Amygdala (tissue), 56 donors: ENCODE measurements at regions not wholly inside any gene's neighbourhood (a gene's known extent, or its start where the extent isn't known, plus 50 kb on each side); places are given as distances from the start of the nearest gene placed in this dataset.

Experiments
- DNase-seq, 56 donors: peaks; one replicate each; lab custom pipeline; 2025; lab: John Stamatoyannopoulos, UW

GRCh38 chr1:30286241-30286987, 437.0 kb downstream of the MATN1 start:
- DNase-seq, result no peak

DNA sequence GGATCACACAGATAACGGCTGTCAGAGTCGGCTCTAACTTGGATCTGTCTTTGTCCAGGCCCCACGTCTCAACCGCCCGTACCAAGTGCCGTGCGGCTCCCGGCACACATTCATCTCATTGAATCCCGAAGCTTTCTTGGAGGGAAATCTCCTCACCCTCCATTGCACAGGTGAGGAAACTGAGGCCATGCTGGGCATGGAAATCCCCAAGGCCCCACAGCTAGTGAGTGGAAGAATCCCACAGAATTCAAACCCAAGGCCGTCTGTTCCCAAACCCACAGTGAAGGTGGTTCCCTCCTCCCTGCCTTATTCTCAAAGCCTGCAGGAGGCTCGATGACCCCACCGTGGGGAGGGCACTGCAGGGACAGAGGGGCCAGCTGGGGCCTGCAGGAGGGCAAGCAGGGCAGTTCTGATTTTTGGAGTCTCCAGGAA, 437.9 kb downstream of the MATN1 start:
- no peak for DNase-seq

DNA sequence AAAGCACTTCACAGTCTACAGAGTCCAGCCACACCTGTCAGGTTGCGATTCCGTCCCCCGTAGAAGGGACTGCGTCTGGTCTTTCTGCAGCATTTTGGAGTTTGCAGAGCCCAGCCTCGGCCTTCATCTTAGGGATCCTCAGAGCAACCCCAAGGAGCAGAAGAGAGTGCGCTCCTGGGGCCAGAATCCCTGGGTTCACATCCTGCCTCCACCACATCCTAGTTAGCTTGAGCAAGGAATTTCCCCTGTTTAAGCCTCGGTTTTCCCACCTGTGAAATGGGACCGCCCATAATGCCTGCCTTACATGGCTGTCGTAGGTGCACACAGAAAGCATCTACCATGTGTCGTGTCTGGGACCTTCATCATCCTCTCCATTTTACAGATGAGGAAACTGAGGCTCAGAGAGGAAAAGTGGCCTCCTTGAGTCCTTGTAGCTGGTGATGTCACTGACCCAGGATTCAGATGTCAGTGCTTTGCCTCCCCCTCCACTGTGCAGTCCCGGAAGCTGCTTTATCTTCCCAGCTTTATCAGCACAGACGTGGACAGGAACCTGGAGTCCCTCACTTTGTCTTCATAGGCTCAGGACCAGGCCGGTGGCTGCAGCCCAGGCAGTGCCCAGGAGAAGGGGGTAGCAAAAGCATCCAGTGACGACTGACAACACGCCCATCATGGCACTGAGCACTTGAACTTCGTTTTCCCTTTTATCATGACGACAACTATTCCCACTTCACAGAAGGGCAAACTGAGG, 438.5 kb downstream of the MATN1 start:
- no peak for DNase-seq

GRCh38 chr1:30284226-30284625, 439.2 kb downstream of the MATN1 start:
- no peak for DNase-seq

- DNase-seq, result no peak
These were observed 440.0 kb downstream of the MATN1 start for GRCh38 chr1:30283199-30283962.

DNA sequence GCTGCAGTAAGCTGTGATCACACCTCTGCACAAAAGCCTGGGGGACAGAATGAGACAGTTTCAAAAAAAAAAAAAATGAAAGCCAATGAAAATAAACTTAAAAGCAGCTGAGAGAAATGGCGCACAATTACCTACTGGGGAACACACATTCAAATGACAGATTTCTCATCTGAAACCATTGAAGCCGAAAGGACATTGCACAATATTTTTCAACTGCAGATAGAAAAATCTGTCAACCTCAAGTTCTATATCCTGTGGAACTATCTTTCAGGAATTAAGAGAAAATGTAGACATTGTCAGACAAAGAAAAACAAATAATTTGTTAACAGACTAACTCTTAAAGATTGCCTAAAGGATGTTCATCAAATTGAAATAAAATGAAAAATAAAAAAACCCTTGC, 442.8 kb downstream of the MATN1 start:
- DNase-seq, result no peak

GRCh38 chr1:30277911-30278310, 445.5 kb downstream of the MATN1 start:
- no peak for DNase-seq

DNA sequence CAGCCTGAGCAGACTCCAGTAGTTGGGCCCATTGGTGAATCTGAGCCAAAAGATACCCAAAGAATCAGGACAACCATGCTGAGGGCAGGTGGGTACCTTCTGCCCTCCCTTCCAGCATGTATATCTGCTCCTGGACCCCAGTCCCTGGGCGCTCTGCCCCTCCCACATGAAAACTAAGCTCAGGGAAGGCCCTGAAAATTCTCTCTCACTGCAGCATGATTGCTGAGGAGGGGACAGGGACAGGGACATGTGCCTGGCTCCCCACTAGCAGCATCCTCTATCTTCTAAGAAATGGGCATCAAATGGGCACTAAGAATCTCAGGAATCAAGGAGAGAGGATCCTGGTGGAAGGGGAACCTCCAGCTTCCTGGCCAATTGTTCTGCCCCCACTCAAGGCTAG, 446.0 kb downstream of the MATN1 start:
- no peak for DNase-seq

DNA sequence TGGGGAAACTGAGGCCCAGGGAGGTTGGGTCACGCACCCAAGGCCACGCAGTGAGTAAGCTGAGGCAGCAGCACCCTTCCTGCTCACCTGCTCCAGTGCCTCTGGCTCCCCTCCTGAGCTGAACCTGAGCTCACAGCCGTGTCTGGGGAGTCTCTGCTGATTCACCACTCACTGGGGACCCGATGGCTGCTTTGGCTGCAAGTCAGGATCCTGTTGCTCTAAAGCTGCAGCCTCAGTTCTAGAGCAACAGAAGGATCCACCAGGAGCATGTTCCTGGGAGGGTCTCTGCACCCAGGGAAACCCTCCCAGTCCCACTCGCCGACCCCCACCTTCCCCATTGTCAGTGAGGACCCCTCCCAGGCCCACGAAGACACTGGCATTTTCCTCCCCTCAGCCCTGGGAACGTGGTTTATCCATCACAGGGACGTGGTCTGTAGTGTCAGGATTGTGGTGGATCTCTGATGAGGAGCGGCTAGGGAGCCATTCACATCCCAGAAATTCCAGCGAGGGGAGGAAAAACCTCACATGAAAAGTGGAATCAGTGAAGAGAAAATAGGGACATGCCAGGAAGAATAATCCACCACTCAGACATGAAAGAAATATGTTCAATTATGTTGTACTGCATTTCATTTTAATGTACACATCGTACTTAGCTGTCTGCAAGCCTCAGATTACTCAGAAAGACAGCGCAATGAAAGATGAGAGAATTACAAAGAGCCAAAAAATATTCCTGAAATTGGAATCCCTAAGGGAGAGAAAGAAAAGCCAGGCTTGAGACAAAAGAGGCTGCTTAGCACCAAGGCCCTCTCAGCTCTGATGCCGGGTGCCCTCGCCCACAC, 447.2 kb downstream of the MATN1 start:
- DNase-seq, result no peak

- no peak for DNase-seq
These were observed 448.3 kb downstream of the MATN1 start for GRCh38 chr1:30274976-30275621.

DNA sequence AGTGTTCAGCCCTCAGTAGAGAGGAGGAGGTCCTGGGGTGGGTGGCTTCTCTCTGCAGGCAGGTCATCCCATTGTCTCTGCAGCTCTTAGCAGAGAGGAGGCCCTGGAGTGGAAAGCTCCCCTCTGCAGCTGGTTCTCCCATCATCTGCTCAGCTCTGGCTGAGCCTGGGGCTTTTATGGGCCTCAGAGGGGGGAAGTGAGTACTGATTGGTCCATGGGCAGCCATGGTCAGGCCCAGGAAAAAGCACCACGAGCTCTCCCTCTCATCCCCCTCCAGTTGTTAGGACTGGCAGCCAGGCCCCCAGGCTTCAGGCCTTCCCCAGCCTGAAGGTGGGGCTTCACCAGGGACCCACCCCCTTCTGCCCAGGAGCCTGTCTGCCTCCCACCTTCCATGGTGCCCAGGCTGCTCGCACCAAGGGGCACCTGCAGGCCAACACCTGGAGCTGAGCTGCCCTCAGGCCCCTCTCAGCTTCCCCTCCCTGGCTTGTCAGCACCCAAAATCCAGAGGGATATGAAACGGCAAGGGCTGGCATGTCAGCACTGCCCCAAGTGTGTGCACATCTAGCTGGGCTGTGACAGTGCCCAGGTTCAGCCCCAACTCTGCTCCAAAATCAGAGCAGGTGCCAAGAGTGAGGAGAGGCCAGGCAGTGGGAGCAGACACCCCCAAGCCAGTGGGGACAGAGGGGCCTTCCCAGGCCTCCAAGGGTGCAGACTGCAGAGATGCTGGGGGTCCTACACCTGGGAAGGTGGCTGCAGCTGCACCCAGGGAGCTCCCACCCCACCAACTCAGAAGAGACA, 449.0 kb downstream of the MATN1 start:
- DNase-seq, result no peak

GRCh38 chr1:30273456-30273855, 449.9 kb downstream of the MATN1 start:
- DNase-seq, result no peak

DNA sequence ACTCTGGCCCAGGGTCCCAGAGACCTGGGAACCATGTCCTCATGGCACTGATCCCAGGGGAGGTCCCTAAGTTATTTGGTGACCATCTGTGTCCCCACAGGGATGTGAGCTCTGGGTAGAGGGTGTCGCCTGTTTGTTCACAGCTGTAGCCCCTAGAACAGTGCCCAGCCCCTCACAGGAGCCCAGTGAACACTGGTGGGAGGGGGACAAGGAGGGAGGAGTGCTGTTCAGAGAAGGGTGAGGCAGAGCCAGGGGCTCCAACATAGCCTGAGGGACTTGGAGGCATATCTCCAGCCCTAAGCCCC, 450.4 kb downstream of the MATN1 start:
- DNase-seq, result no peak

- DNase-seq, result no peak
These were observed 450.9 kb downstream of the MATN1 start for GRCh38 chr1:30272277-30273020.

GRCh38 chr1:30271401-30272276, 451.7 kb downstream of the MATN1 start:
- no peak for DNase-seq

DNA sequence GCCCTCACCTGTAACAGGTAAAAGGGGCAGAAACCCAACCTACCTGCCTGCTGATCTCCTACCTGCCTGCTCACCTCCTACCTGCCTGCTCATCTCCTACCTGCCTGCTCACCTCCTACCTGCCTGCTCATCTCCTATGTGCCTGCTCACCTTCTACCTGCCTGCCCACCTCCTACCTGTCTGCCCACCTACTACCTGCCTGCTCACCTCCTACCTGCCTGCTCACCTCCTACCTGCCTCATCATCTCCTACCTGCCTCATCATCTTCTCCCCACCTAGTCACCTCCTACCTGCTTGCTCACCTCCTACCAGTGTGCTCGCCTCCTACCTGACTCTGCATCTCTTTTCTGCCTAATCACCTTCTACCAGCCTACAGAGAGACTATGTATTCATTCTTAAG, 452.9 kb downstream of the MATN1 start:
- no peak for DNase-seq

DNA sequence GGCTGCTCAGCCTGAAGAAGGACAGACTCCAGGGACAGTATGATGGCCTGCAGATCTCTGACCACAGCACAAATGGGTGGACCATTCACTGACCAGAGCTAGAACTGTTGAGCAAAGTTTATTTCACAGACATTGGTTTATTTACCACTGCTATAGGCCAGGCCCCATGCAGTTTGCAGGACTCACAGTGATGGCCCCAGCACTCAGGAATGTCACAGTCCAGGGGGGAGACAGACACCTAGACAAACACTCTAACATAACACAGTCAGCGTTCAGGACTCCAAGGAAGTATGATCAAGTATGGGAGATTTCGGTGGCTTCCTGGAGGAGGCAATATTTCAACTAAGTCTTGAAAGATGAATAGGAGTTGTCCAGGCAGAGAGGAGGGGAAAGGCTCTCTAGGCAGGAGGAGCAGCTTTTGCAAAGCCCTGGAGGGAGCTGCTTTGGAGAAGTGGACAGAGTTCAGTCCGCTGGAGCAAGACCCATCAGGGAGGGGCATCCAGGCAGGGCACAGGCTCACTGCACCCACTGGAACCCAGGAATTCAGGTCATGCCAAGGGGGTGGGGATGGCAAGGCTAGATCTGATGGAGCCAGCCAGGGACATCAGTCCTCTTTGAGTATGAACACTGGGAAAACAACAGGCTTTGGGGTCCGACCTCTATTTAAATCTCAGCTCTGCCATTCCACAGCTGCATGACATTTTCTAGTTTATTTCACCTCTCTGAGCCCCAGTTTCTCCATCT, 454.3 kb downstream of the MATN1 start:
- no peak for DNase-seq
